GM23338 (cell line): ENCODE measurements at regions not wholly inside any gene's neighbourhood (a gene's known extent, or its start where the extent isn't known, plus 50 kb on each side); places are given as distances from the start of the nearest gene placed in this dataset.

ENCODE experiments used
- CREB1 ChIP-seq: fragments of 250-450 bp; sonication (Bioruptor Pico); IDR thresholded peaks from 2 replicates; pipeline ENCODE4 v1.5.0; 2020; ENCODE audit warnings: low read depth, mild to moderate bottlenecking, moderate library complexity
- CTCF ChIP-seq, 2 experiments: fragments of 200-600 bp in 1 of 2; sonication (generic) in 1 of 2; conservative IDR thresholded peaks; 2 replicates each; pipeline versions ENCODE4 v1.5.1 to v1.6.1; 2016 to 2017; ENCODE audit warnings: antibody characterized with exemption in 2 of 2, low read depth in 2 of 2, mild to moderate bottlenecking in 2 of 2, moderate library complexity in 1 of 2
- EZH2 ChIP-seq: fragments of 200-600 bp; sonication (generic); IDR thresholded peaks from one replicate; pipeline ENCODE4 v1.8.0; 2017; ENCODE audit warnings: antibody characterized with exemption, mild to moderate bottlenecking, low read depth; ENCODE audit not compliant: unreplicated experiment
- EZH2phosphoT487 ChIP-seq: fragments of 200-600 bp; sonication (generic); IDR thresholded peaks from one replicate; pipeline ENCODE4 v1.8.1; 2018; ENCODE audit warnings: antibody characterized with exemption; ENCODE audit not compliant: unreplicated experiment
- JUNB ChIP-seq: IDR thresholded peaks from one replicate; pipeline ENCODE4 v1.6.1; 2016; ENCODE audit warnings: antibody characterized with exemption; ENCODE audit not compliant: unreplicated experiment
- NANOG ChIP-seq: IDR thresholded peaks from 2 replicates; pipeline ENCODE4 v1.6.1; 2016; ENCODE audit warnings: antibody characterized with exemption, borderline replicate concordance
- POLR2AphosphoS5 ChIP-seq: IDR thresholded peaks from 2 replicates; pipeline ENCODE4 v1.6.1; 2016; ENCODE audit warnings: antibody characterized with exemption, low read depth
- STAT1 ChIP-seq: IDR thresholded peaks from one replicate; pipeline ENCODE4 v1.6.1; 2016; ENCODE audit warnings: antibody characterized with exemption; ENCODE audit not compliant: unreplicated experiment
- ZNF114 ChIP-seq: fragments of 250-450 bp; sonication (Bioruptor Pico); IDR thresholded peaks from 2 replicates; pipeline ENCODE4 v1.5.0; 2020; ENCODE audit warnings: mild to moderate bottlenecking, moderate library complexity
- ZNF331 ChIP-seq: fragments of 250-450 bp; sonication (Bioruptor Pico); IDR thresholded peaks from 2 replicates; pipeline ENCODE4 v1.5.0; 2020; ENCODE audit warnings: low read depth, mild to moderate bottlenecking, moderate library complexity
- TF ChIP-seq, protein P1 (sequence below): IDR thresholded peaks from one replicate; pipeline ENCODE4 v1.6.1; 2018; ENCODE audit warnings: antibody characterized with exemption; ENCODE audit not compliant: unreplicated experiment
- TF ChIP-seq, protein P2 (sequence below): fragments of 250-450 bp; sonication (Bioruptor Pico); IDR thresholded peaks from 2 replicates; pipeline ENCODE4 v1.5.0; 2020; ENCODE audit warnings: mild to moderate bottlenecking, moderate library complexity

DNA sequence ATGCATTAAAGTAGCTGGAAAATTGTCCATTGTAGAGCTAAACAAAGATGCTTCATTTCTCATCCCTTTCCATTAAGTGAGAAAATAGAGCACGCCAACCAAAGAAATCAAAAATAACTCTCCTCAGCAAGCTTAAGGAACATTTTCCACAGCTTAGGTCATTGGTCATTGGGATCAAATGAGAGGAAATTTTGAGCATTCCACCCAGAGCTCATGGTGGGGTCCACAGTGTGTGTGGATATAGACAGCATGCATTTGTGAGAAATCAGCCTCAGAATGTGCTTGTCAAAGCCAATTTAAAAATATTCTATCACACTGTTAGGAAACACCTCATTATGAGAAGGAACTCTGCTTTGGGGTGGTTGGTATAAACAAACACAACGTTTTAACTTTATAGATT lies 97.2 kb downstream of the HDGFL1 start:
- TF ChIP-seq STAT1 = no peak
- no peak for TF ChIP-seq POLR2AphosphoS5
- TF ChIP-seq EZH2phosphoT487 = no peak
- no peak for TF ChIP-seq CTCF (conservative IDR thresholded peaks at IDR 0.05; ENCODE audit: low read depth in 2 of 2)
- no peak for TF ChIP-seq EZH2
- TF ChIP-seq, protein P1, sequence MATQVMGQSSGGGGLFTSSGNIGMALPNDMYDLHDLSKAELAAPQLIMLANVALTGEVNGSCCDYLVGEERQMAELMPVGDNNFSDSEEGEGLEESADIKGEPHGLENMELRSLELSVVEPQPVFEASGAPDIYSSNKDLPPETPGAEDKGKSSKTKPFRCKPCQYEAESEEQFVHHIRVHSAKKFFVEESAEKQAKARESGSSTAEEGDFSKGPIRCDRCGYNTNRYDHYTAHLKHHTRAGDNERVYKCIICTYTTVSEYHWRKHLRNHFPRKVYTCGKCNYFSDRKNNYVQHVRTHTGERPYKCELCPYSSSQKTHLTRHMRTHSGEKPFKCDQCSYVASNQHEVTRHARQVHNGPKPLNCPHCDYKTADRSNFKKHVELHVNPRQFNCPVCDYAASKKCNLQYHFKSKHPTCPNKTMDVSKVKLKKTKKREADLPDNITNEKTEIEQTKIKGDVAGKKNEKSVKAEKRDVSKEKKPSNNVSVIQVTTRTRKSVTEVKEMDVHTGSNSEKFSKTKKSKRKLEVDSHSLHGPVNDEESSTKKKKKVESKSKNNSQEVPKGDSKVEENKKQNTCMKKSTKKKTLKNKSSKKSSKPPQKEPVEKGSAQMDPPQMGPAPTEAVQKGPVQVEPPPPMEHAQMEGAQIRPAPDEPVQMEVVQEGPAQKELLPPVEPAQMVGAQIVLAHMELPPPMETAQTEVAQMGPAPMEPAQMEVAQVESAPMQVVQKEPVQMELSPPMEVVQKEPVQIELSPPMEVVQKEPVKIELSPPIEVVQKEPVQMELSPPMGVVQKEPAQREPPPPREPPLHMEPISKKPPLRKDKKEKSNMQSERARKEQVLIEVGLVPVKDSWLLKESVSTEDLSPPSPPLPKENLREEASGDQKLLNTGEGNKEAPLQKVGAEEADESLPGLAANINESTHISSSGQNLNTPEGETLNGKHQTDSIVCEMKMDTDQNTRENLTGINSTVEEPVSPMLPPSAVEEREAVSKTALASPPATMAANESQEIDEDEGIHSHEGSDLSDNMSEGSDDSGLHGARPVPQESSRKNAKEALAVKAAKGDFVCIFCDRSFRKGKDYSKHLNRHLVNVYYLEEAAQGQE = no peak
- no peak for TF ChIP-seq CREB1 (CRISPR knock-in tag)
- TF ChIP-seq, protein P2, sequence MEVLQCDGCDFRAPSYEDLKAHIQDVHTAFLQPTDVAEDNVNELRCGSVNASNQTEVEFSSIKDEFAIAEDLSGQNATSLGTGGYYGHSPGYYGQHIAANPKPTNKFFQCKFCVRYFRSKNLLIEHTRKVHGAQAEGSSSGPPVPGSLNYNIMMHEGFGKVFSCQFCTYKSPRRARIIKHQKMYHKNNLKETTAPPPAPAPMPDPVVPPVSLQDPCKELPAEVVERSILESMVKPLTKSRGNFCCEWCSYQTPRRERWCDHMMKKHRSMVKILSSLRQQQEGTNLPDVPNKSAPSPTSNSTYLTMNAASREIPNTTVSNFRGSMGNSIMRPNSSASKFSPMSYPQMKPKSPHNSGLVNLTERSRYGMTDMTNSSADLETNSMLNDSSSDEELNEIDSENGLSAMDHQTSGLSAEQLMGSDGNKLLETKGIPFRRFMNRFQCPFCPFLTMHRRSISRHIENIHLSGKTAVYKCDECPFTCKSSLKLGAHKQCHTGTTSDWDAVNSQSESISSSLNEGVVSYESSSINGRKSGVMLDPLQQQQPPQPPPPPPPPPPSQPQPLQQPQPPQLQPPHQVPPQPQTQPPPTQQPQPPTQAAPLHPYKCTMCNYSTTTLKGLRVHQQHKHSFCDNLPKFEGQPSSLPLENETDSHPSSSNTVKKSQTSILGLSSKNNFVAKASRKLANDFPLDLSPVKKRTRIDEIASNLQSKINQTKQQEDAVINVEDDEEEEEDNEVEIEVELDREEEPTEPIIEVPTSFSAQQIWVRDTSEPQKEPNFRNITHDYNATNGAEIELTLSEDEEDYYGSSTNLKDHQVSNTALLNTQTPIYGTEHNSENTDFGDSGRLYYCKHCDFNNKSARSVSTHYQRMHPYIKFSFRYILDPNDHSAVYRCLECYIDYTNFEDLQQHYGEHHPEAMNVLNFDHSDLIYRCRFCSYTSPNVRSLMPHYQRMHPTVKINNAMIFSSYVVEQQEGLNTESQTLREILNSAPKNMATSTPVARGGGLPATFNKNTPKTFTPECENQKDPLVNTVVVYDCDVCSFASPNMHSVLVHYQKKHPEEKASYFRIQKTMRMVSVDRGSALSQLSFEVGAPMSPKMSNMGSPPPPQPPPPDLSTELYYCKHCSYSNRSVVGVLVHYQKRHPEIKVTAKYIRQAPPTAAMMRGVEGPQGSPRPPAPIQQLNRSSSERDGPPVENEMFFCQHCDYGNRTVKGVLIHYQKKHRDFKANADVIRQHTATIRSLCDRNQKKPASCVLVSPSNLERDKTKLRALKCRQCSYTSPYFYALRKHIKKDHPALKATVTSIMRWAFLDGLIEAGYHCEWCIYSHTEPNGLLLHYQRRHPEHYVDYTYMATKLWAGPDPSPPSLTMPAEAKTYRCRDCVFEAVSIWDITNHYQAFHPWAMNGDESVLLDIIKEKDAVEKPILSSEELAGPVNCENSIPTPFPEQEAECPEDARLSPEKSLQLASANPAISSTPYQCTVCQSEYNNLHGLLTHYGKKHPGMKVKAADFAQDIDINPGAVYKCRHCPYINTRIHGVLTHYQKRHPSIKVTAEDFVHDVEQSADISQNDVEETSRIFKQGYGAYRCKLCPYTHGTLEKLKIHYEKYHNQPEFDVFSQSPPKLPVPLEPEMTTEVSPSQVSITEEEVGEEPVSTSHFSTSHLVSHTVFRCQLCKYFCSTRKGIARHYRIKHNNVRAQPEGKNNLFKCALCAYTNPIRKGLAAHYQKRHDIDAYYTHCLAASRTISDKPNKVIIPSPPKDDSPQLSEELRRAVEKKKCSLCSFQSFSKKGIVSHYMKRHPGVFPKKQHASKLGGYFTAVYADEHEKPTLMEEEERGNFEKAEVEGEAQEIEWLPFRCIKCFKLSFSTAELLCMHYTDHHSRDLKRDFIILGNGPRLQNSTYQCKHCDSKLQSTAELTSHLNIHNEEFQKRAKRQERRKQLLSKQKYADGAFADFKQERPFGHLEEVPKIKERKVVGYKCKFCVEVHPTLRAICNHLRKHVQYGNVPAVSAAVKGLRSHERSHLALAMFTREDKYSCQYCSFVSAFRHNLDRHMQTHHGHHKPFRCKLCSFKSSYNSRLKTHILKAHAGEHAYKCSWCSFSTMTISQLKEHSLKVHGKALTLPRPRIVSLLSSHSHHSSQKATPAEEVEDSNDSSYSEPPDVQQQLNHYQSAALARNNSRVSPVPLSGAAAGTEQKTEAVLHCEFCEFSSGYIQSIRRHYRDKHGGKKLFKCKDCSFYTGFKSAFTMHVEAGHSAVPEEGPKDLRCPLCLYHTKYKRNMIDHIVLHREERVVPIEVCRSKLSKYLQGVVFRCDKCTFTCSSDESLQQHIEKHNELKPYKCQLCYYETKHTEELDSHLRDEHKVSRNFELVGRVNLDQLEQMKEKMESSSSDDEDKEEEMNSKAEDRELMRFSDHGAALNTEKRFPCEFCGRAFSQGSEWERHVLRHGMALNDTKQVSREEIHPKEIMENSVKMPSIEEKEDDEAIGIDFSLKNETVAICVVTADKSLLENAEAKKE (CRISPR knock-in tag) = no peak
- no peak for TF ChIP-seq ZNF114 (CRISPR knock-in tag)
- TF ChIP-seq ZNF331 = no peak
- TF ChIP-seq NANOG = no peak
- no peak for TF ChIP-seq JUNB
